ENCODE measurements at regions not wholly inside any gene's neighbourhood (a gene's known extent, or its start where the extent isn't known, plus 50 kb on each side); places are given as distances from the start of the nearest gene placed in this dataset.

DNA sequence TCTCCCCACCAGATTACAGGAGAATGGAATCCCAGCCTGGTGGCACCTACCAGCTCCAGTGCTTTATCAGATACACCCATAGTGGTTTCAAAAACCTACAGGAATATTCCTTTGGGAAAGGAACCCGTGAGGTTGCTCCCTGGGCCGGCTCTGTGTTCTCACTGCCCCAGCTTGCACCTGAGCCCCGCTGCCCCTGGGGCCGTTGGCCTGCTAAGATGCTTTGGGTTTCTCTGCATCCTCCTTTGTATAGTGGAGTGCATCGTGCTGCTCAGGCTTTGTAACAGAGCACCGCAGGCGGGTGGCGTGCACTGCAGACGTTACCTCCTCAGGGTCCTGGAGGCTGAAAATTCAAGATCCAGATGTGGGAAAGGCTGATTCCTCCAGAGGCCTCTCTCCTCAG is 414.1 kb downstream of the BRD1 start:
- ChIA-PET POLR2A (no interaction called here), CTCF (no interaction called here)
- TF ChIP-seq, protein P1, sequence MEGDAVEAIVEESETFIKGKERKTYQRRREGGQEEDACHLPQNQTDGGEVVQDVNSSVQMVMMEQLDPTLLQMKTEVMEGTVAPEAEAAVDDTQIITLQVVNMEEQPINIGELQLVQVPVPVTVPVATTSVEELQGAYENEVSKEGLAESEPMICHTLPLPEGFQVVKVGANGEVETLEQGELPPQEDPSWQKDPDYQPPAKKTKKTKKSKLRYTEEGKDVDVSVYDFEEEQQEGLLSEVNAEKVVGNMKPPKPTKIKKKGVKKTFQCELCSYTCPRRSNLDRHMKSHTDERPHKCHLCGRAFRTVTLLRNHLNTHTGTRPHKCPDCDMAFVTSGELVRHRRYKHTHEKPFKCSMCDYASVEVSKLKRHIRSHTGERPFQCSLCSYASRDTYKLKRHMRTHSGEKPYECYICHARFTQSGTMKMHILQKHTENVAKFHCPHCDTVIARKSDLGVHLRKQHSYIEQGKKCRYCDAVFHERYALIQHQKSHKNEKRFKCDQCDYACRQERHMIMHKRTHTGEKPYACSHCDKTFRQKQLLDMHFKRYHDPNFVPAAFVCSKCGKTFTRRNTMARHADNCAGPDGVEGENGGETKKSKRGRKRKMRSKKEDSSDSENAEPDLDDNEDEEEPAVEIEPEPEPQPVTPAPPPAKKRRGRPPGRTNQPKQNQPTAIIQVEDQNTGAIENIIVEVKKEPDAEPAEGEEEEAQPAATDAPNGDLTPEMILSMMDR (IDR thresholded peaks at IDR 0.05; ENCODE audit: insufficient read depth, low read depth, low read length) = no peak
- no peaks in the 10 kb centered on the region for H3K27me3 ChIP-seq (ENCODE audit: control insufficient read depth, insufficient read depth, low read length)
- no peak for DNase-seq (ENCODE audit: low read depth)
- H3K4me3 ChIP-seq (ENCODE audit: low read depth, low read length) = no peak overlapping the region
- H3K36me3 ChIP-seq (ENCODE audit: control insufficient read depth, insufficient read depth, low read length) = no peaks in the 10 kb centered on the region

DNA sequence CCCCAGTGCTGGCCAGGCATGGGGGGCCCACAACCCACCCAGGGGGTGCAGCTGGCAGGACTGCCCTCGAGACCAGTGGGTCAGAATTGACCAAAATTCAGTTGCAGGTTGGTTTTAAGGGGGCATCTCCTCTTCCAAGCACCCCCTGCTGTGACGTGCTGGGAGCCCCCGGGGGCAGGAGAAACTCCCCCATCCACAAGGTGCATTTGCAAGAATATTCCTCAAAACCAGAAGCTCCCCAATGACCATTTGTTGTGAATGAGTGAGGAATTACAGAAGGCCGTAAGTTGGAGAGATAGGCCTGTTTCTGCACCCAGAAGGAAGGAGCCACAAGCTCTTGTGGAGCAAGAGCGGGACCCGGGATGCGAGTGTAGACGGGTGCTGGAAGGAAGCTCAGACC is 414.5 kb downstream of the BRD1 start:
- Histone ChIP-seq H3K27me3 (ENCODE audit: control insufficient read depth, insufficient read depth, low read length) (no peaks in the 10 kb centered on the region), H3K36me3 (ENCODE audit: control insufficient read depth, insufficient read depth, low read length) (no peaks in the 10 kb centered on the region), H3K4me3 (ENCODE audit: low read depth, low read length) (no peak overlapping the region)
- POLR2A ChIA-PET = no interaction called here
- TF ChIP-seq, protein P1 (IDR thresholded peaks at IDR 0.05; ENCODE audit: insufficient read depth, low read depth, low read length) = no peak
- no peak for DNase-seq (ENCODE audit: low read depth)
- CTCF ChIA-PET = no interaction called here

DNA sequence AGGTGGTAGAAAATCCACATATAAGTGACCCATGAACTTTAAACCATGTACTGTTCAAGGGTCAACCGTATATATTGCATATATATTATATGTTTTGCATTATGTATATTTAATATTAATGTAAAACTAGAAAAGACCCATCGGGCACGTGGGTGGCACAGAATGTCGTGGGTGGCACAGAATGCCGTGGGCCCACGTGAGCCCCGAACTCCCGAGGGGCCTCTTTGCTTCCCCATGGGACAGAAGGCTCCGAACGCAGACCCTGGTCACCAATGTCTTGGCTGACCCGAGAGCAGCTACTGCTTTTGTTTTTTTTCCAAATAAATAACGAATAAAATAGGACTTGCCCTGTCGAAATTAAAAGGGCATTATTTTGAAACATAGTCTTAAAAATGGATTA is 415.4 kb downstream of the BRD1 start:
- Histone ChIP-seq H3K4me3 (ENCODE audit: low read depth, low read length) (no peak overlapping the region), H3K27me3 (ENCODE audit: control insufficient read depth, insufficient read depth, low read length) (no peaks in the 10 kb centered on the region), H3K36me3 (ENCODE audit: control insufficient read depth, insufficient read depth, low read length) (no peaks in the 10 kb centered on the region)
- TF ChIP-seq, protein P1 (IDR thresholded peaks at IDR 0.05; ENCODE audit: insufficient read depth, low read depth, low read length) = no peak
- POLR2A ChIA-PET = no interaction called here
- CTCF ChIA-PET = no interaction called here
- DNase-seq (ENCODE audit: low read depth) = no peak

DNA sequence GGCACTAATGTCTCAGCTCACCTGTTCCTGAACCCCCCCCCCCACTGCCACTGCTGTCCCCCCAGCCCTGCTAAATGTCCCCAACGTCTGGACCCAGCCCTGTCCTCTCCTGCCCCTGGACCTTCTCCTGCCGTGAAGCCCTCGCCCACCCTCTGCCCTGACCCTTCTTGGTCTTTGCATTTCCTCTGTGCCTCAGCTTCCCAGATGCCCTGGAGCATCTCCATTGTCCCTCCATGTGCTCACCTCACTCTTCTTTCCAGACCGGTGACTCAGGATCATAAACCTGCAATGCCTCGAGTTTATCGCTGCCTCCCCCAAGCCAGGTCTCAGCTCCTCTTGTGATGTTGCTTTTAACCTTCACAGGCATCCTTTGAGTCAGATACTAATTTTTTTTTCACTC is 416.4 kb downstream of the BRD1 start:
- Histone ChIP-seq H3K4me3 (ENCODE audit: low read depth, low read length) (no peak overlapping the region), H3K27me3 (ENCODE audit: control insufficient read depth, insufficient read depth, low read length) (no peaks in the 10 kb centered on the region), H3K36me3 (ENCODE audit: control insufficient read depth, insufficient read depth, low read length) (no peaks in the 10 kb centered on the region)
- TF ChIP-seq, protein P1 (IDR thresholded peaks at IDR 0.05; ENCODE audit: insufficient read depth, low read depth, low read length) = no peak
- ChIA-PET CTCF (no interaction called here), POLR2A (no interaction called here)
- no peak for DNase-seq (ENCODE audit: low read depth)

DNA sequence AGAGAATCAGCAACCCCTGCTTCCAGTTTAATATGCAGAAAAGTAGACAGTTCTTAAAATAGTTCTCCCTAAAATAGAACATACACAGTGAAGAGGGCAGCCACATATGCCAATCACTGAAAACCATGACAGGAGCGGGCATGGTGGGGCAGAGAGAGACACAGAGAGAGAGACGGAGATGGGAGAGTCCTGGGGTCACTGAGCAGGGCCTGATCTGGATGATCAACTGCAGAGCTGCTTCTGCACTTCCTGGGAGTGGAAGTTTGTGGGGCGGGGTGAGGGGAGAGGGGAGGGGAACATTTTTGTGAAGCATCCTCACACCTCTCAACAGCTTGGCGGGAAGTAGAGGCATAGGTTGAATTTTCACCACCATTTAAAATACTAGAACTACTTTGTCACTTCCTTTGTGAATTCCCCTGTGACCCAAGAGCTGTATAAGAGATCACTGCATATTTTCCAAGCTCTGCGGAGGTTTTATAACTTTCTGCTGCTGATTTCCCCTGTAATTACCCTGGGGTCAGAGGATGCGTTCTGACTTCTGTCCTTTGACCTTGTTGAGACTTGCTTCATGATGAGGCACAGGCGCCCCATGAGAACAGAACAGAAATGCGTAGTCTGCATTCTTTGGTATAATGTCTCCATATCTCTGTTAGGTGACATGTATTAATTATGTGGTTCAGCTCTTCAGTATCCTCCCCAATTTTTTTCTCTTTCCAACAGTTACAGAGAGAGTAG is 419.4 kb downstream of the BRD1 start:
- no peak for DNase-seq (ENCODE audit: low read depth)
- TF ChIP-seq, protein P1 (IDR thresholded peaks at IDR 0.05; ENCODE audit: insufficient read depth, low read depth, low read length) = no peak
- no peak overlapping the region for H3K4me3 ChIP-seq (ENCODE audit: low read depth, low read length)
- POLR2A ChIA-PET = no interaction called here
- no peaks in the 10 kb centered on the region for H3K27me3 ChIP-seq (ENCODE audit: control insufficient read depth, insufficient read depth, low read length)
- CTCF ChIA-PET = no interaction called here
- H3K36me3 ChIP-seq (ENCODE audit: control insufficient read depth, insufficient read depth, low read length) = no peaks in the 10 kb centered on the region

All from BJ (cell line).